ENCODE measurements at regions not wholly inside any gene's neighbourhood (a gene's known extent, or its start where the extent isn't known, plus 50 kb on each side); places are given as distances from the start of the nearest gene placed in this dataset.

DNA sequence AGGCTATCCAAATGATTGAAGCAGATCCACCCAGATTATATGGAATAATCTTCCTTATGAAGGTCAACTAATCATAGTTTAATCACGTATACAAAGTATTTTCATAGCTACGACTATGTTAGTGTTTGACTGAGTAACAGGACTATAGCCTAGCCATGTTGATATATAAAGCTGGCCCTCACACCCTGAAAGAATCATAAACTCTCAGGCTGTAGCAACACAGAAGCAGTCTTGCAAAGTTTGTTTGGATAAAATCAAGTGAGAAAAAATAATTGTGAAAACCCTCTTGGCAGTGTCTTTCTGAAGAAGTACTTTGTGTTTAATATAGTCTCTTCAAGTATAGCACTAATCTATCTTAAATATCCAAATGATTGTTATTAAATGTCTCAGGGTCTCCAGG, 374.5 kb upstream of the DAB2 start:
- Histone ChIP-seq H3K27ac (ENCODE audit: low read length) (no peak overlapping the region), H2AFZ (ENCODE audit: low read length) (no peak overlapping the region), H3K9me3 (ENCODE audit: low read length) (no peaks in the 10 kb centered on the region), H3K9ac (ENCODE audit: low read length) (no peak overlapping the region), H3K4me1 (ENCODE audit: insufficient read depth, low read length) (0 out of 2 replicates have a peak, but pooled peaks cover 3% of the 10 kb centered on the region), H3K27me3 (ENCODE audit: low read length) (no peaks in the 10 kb centered on the region), H3K36me3 (ENCODE audit: low read depth, low read length) (no peaks in the 10 kb centered on the region), H3K4me2 (ENCODE audit: low read length) (no peak overlapping the region), H3K9me2 (replicated peaks; ENCODE audit: low read length) (no peaks in the 10 kb centered on the region), H3K79me2 (ENCODE audit: low read length) (no peaks in the 10 kb centered on the region), H3F3A (ENCODE audit: low read length, unreplicated experiment) (no peaks in the 10 kb centered on the region), H4K20me1 (ENCODE audit: low read length) (no peaks in the 10 kb centered on the region), H3K4me3 (ENCODE audit: low read length) (no peak overlapping the region)
- BruUV-seq (replicated peaks), result no TSS peak
- intact Hi-C loops (cut with micrococcal nuclease), result no loop called here
- DNase-seq (no peak), ATAC-seq (no peak)
- CTCF ChIA-PET, result no interaction called here
- TF ChIP-seq EZH2 (IDR thresholded peaks at IDR 0.05; ENCODE audit: low read length, unreplicated experiment) (no peak), EZH2phosphoT487 (IDR thresholded peaks at IDR 0.05; ENCODE audit: borderline replicate concordance, low read length) (no peak)
- TF ChIP-seq, protein P1, sequence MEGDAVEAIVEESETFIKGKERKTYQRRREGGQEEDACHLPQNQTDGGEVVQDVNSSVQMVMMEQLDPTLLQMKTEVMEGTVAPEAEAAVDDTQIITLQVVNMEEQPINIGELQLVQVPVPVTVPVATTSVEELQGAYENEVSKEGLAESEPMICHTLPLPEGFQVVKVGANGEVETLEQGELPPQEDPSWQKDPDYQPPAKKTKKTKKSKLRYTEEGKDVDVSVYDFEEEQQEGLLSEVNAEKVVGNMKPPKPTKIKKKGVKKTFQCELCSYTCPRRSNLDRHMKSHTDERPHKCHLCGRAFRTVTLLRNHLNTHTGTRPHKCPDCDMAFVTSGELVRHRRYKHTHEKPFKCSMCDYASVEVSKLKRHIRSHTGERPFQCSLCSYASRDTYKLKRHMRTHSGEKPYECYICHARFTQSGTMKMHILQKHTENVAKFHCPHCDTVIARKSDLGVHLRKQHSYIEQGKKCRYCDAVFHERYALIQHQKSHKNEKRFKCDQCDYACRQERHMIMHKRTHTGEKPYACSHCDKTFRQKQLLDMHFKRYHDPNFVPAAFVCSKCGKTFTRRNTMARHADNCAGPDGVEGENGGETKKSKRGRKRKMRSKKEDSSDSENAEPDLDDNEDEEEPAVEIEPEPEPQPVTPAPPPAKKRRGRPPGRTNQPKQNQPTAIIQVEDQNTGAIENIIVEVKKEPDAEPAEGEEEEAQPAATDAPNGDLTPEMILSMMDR (conservative IDR thresholded peaks at IDR 0.05; ENCODE audit: low read depth, low read length), result no peak
- POLR2A ChIA-PET (ENCODE audit: unreplicated experiment), result no interaction called here

DNA sequence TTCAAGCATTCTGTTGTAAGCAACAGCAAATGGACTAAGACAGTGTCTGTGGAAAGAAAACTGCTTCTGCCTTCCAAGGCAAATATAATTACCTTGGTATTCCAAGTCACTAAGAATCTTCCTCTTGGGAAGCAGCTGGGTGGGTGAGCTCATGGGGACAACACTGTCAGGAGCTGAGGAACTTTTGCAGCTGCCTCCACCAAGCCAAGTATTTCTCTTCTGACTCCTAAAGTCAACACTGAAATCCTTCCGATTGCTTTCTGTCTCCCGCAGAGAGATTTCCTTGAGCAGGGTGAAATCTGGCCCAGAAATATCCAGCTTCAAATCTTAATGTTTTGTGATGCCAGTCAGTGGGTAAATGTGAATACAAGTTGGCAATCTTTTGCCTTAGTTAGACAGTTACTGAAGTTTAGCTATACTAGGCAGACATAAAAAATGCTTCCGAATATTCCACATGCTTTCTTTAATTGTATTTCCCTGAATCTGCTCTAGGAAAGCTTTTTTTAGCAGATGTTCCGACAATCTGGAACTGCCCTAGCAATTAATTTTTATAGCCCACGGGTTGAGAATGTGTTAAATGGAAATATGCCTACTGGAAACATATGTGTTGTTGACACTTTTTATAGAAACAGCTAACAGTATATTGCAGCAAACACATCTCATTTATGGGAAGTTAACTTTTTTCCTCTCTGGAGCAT, 369.9 kb upstream of the DAB2 start:
- POLR2A ChIA-PET (ENCODE audit: unreplicated experiment), result interaction anchor here (0.7 kb wide), 1 partner anchor 922 kb away, joined by 3 read pairs; no protein-coding TSS in a partner anchor
- H3K4me2 ChIP-seq (ENCODE audit: low read length), result no peak overlapping the region
- no peaks in the 10 kb centered on the region for H3K36me3 ChIP-seq (ENCODE audit: low read depth, low read length)
- no peaks in the 10 kb centered on the region for H3K4me1 ChIP-seq (ENCODE audit: insufficient read depth, low read length)
- no peak overlapping the region for H2AFZ ChIP-seq (ENCODE audit: low read length)
- H4K20me1 ChIP-seq (ENCODE audit: low read length), result no peaks in the 10 kb centered on the region
- no peaks in the 10 kb centered on the region for H3F3A ChIP-seq (ENCODE audit: low read length, unreplicated experiment)
- no peak overlapping the region for H3K27ac ChIP-seq (ENCODE audit: low read length)
- H3K79me2 ChIP-seq (ENCODE audit: low read length), result no peaks in the 10 kb centered on the region
- no peak overlapping the region for H3K4me3 ChIP-seq (ENCODE audit: low read length)
- BruUV-seq (replicated peaks), result no TSS peak
- intact Hi-C loops (cut with micrococcal nuclease), result no loop called here
- no peaks in the 10 kb centered on the region for H3K27me3 ChIP-seq (ENCODE audit: low read length)
- DNase-seq (no peak), ATAC-seq (no peak)
- no peaks in the 10 kb centered on the region for H3K9me2 ChIP-seq (replicated peaks; ENCODE audit: low read length)
- H3K9me3 ChIP-seq (ENCODE audit: low read length), result no peaks in the 10 kb centered on the region
- CTCF ChIA-PET, result no interaction called here
- H3K9ac ChIP-seq (ENCODE audit: low read length), result no peak overlapping the region
- no peak for TF ChIP-seq EZH2 (IDR thresholded peaks at IDR 0.05; ENCODE audit: low read length, unreplicated experiment)
- TF ChIP-seq, protein P1 (conservative IDR thresholded peaks at IDR 0.05; ENCODE audit: low read depth, low read length), result no peak
- no peak for TF ChIP-seq EZH2phosphoT487 (IDR thresholded peaks at IDR 0.05; ENCODE audit: borderline replicate concordance, low read length)

DNA sequence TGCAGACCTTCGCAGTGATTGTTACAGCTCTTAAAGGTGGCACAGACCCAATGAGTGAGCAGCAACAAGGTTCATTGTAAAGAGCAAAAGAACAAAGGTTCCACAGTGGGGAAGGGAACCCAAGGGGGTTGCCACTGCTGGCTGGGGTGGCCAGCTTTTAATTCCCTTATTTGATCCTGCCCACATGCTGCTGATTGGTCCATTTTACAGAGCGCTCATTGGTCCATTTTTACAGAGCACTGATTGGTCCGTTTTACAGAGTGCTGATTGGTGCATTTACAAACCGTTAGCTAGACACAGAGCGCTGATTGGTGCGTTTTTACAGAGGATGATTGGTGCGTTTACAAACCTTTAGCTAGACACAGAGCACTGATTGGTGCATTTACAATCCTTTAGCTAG, 360.6 kb upstream of the DAB2 start:
- intact Hi-C loops (cut with micrococcal nuclease), result no loop called here
- no peaks in the 10 kb centered on the region for H3K27me3 ChIP-seq (ENCODE audit: low read length)
- no peaks in the 10 kb centered on the region for H3K4me1 ChIP-seq (ENCODE audit: insufficient read depth, low read length)
- BruUV-seq (replicated peaks), result no TSS peak
- H3K4me3 ChIP-seq (ENCODE audit: low read length), result no peak overlapping the region
- ATAC-seq (no peak), DNase-seq (no peak)
- no peak overlapping the region for H3K4me2 ChIP-seq (ENCODE audit: low read length)
- H4K20me1 ChIP-seq (ENCODE audit: low read length), result no peaks in the 10 kb centered on the region
- CTCF ChIA-PET, result no interaction called here
- H3K79me2 ChIP-seq (ENCODE audit: low read length), result no peaks in the 10 kb centered on the region
- H3K27ac ChIP-seq (ENCODE audit: low read length), result no peak overlapping the region
- POLR2A ChIA-PET (ENCODE audit: unreplicated experiment), result no interaction called here
- H3K36me3 ChIP-seq (ENCODE audit: low read depth, low read length), result no peaks in the 10 kb centered on the region
- TF ChIP-seq, protein P1 (conservative IDR thresholded peaks at IDR 0.05; ENCODE audit: low read depth, low read length), result no peak
- no peak for TF ChIP-seq EZH2phosphoT487 (IDR thresholded peaks at IDR 0.05; ENCODE audit: borderline replicate concordance, low read length)
- no peak for TF ChIP-seq EZH2 (IDR thresholded peaks at IDR 0.05; ENCODE audit: low read length, unreplicated experiment)
- H3F3A ChIP-seq (ENCODE audit: low read length, unreplicated experiment), result no peaks in the 10 kb centered on the region
- H3K9ac ChIP-seq (ENCODE audit: low read length), result no peak overlapping the region
- H3K9me2 ChIP-seq (replicated peaks; ENCODE audit: low read length), result 0 out of 2 replicates have a peak, but pooled peaks cover 4% of the 10 kb centered on the region
- H2AFZ ChIP-seq (ENCODE audit: low read length), result no peak overlapping the region
- H3K9me3 ChIP-seq (ENCODE audit: low read length), result no peaks in the 10 kb centered on the region
